GM12875 (cell line): ENCODE measurements at regions not wholly inside any gene's neighbourhood (a gene's known extent, or its start where the extent isn't known, plus 50 kb on each side); places are given as distances from the start of the nearest gene placed in this dataset.

Experiments
- H3K4me3 ChIP-seq: one replicate; pipeline ENCODE4 v1.5.1; 2011; ENCODE audit warnings: low read depth, low read length, control low read depth
- TF ChIP-seq, protein P1 (sequence below): IDR thresholded peaks from 2 replicates; pipeline ENCODE4 v1.5.1; 2011; ENCODE audit warnings: low read depth, mild to moderate bottlenecking, control low read depth, inconsistent platforms, low read length, moderate library complexity, borderline replicate concordance; ENCODE audit not compliant: insufficient read depth

DNA sequence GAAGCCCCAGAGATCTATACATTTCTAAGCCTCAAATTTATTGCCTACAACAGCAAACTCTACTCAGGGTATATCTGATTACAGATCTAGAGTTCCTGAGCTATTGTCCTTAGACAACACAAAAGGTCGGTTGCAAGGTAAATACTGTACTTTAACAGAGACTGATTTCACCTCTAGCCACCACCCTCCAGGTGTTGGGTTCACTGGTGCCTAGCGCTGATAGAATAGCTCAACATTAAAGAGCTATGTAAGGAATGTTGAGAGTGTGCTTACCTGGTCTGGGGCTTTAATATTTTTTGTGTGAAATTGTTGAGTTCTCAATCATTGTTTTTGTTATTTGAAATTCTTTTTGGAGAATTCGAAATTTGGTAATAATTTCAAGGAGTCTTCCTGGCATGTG lies 277.0 kb upstream of the PSMD7 start:
- H3K4me3 ChIP-seq = no peak overlapping the region

DNA sequence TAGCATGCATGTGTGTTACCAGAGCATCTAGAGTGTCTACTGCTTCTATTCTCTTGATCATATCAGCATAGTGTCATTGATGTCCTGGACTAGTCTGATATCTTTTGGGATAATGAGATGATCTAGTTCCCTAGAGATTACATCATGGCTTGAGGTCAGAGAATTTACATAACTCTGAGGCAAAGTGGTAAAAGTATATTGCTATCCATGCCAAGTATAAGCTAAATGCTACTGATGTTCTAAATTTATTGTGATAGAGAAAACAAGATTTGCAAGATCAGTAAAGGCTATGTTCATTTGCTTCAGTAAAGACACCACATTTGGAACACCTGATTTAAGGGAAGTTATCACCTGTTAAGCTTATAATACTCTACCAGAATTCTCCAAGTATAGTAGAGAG lies 280.7 kb upstream of the PSMD7 start:
- H3K4me3 ChIP-seq = no peak overlapping the region
- TF ChIP-seq, protein P1, sequence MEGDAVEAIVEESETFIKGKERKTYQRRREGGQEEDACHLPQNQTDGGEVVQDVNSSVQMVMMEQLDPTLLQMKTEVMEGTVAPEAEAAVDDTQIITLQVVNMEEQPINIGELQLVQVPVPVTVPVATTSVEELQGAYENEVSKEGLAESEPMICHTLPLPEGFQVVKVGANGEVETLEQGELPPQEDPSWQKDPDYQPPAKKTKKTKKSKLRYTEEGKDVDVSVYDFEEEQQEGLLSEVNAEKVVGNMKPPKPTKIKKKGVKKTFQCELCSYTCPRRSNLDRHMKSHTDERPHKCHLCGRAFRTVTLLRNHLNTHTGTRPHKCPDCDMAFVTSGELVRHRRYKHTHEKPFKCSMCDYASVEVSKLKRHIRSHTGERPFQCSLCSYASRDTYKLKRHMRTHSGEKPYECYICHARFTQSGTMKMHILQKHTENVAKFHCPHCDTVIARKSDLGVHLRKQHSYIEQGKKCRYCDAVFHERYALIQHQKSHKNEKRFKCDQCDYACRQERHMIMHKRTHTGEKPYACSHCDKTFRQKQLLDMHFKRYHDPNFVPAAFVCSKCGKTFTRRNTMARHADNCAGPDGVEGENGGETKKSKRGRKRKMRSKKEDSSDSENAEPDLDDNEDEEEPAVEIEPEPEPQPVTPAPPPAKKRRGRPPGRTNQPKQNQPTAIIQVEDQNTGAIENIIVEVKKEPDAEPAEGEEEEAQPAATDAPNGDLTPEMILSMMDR = no peak

More for the DNA sequence above, 277.0 kb upstream of the PSMD7 start:
- TF ChIP-seq, protein P1 = no peak

DNA sequence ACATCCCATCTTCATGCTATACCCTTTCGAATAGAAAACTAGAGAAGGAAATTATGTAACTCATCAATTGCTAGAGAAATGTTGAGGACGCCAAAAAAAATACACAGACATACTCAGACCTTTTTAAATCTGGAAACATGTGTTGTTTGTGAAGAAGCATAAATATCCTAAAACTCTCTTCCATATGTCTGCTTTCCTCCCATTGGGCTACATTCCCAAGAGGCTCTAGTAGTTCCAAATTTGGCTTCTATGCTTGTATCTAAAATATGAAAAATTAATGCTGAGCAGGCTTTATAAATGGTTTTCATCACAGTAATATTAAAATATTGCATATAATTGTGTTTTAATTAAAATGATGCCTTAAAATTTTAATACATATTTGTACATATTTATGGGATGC lies 297.9 kb upstream of the PSMD7 start:
- H3K4me3 ChIP-seq = no peak overlapping the region
- TF ChIP-seq, protein P1 = no peak

DNA sequence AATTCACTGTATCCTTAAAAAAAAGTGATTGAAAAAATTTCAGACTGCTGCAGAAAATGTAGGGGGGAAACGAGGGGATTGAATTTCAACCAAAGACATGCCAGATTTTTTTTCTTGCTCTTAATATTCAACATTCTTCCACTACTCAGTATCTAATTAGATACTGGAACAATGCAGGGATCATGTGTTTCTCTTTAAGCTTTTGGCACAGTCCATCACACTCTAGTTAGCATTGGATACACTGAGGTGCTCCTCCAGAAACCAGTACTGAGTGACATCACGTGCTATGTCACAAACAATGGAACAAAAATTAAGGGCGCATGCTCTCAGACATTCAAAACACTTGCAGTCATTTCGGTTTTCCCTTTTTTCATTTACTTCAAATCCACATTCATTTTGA lies 298.6 kb upstream of the PSMD7 start:
- no peak overlapping the region for H3K4me3 ChIP-seq
- TF ChIP-seq, protein P1 = no peak

DNA sequence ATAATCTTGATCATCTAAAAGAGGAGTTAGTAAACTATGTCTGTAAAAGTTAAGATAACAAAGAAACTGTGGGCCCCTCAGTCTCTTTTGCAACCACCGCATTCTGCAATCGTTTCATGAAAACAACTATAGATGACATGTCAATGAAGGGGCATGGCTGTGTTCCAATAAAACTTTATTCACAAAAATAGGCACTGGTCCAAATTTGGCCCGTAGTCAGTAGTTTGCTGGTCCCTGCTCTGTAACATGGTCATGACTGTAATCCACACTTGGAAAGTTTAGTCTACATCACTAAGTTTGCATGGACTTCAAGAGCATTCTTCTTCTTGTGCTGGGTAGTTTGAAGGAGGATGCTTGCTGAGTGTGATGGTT lies 299.3 kb upstream of the PSMD7 start:
- no peak overlapping the region for H3K4me3 ChIP-seq

DNA sequence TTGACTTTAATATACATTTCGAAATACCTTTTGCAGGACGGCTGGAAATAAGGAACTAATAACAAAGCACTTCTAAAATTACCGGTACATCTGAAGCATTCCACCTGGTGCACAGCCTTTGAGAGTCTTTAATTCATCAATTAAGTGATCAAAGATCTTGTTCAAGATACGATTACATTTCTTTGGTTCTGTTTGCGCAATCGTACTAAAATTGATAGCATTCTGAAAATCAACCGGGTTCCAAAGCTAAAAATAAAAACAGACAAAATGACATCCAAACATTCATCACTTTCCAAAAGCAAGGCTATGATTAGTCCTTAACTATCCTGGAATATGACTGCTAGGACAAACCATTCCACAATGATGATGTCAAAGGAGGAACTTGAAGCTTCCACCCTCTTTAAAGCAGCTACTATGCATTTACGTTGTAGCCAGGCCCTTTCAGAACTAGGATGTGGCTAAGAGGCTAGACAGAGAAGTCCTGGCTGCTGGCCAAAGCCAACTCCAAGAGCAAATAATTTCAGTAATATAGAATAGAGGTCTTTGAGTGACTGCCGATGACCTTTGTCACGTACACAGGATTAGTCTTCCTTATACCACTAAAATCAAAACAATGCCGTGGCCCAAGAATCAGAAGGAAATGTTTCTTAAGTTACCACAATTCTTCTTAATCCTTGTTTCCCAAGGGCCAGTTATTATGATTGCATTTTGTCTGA lies 299.8 kb upstream of the PSMD7 start:
- TF ChIP-seq, protein P1 = no peak
- no peak overlapping the region for H3K4me3 ChIP-seq

More for the DNA sequence above, 299.3 kb upstream of the PSMD7 start:
- TF ChIP-seq, protein P1 = no peak

DNA sequence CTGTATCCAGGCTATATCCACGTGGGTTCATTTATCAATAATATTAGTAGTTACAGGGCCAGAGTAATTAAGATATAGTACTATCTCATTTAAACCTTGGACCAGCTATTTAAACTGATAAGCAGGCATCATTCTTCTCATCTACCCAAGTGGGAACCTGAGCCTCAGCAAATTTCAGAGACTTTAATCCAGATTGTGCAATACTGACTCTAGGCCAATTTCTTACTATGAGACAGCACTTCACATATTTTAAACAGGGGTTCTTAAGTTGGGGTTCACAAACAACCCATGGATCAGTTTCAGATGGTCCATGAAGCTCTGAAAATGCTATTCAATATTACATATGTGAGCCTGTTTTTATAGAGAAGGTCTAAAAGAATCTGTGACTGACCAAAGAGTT lies 302.7 kb upstream of the PSMD7 start:
- TF ChIP-seq, protein P1 = no peak

More for the DNA sequence above, 302.7 kb upstream of the PSMD7 start:
- H3K4me3 ChIP-seq = no peak overlapping the region
